Adrenal gland (tissue), 9 donors: ENCODE measurements at regions not wholly inside any gene's neighbourhood (a gene's known extent, or its start where the extent isn't known, plus 50 kb on each side); places are given as distances from the start of the nearest gene placed in this dataset.

ENCODE experiments used
- DNase-seq, 7 donors: peaks; one replicate each; pipeline ENCODE4 v3.0.0-alpha.2; 2019 to 2020
- H3K27ac ChIP-seq, 5 donors: fragments of 200-600 bp; sonication (generic) in 4 of 5; 1 replicate in 3 of 5; 2 replicates in 2 of 5; pipeline versions ENCODE4 v1.5.1 to v1.8.0; 2016 to 2020; ENCODE audit warnings: mild to moderate bottlenecking in 1 of 5
- H3K27me3 ChIP-seq: fragments of 200-600 bp; 2 replicates; pipeline ENCODE4 v1.8.0; 2021
- H3K36me3 ChIP-seq, 2 donors: fragments of 200-600 bp; replicated peaks in 1 of 2; 1 replicate in 1 of 2; 2 replicates in 1 of 2; pipeline versions ENCODE4 v1.5.1 to v1.8.0; 2018 to 2022
- H3K4me1 ChIP-seq, 2 donors: fragments of 200-600 bp; replicated peaks in 1 of 2; 1 replicate in 1 of 2; 2 replicates in 1 of 2; pipeline versions ENCODE4 v1.5.1 to v1.8.0; 2018 to 2021
- H3K4me3 ChIP-seq, 4 donors: fragments of 200-600 bp; sonication (generic) in 3 of 4; one replicate each; pipeline ENCODE4 v1.5.1; 2016 to 2018
- H3K9me3 ChIP-seq, 3 donors: fragments of 200-600 bp; sonication (generic) in 1 of 3; replicated peaks in 1 of 3; 1 replicate in 2 of 3; 2 replicates in 1 of 3; pipeline versions ENCODE4 v1.5.1 to v1.8.0; 2016 to 2021
- CTCF ChIP-seq, 6 experiments: fragments of 450-650 bp in 4 of 6; fragments of 200-600 bp in 2 of 6; sonication (generic) in 1 of 6; IDR thresholded peaks; 1 replicate in 5 of 6; 2 replicates in 1 of 6; pipeline versions ENCODE4 v1.5.1 to v1.8.0; 2016 to 2021; ENCODE audit warnings: antibody characterized with exemption in 6 of 6, mild to moderate bottlenecking in 2 of 6, moderate library complexity in 1 of 6
- POLR2A ChIP-seq, 2 donors: fragments of 450-650 bp; IDR thresholded peaks; one replicate each; pipeline ENCODE4 v1.6.1; 2017; ENCODE audit warnings: antibody characterized with exemption in 2 of 2, mild to moderate bottlenecking in 2 of 2, moderate library complexity in 1 of 2
- WGBS, 4 donors: extraction: QIAGEN DNeasy Blood & Tissue Kit in 2 of 4; methylation state at CpG; one replicate each; pipeline versions ENCODE4 v1.1.5 to v1.1.7; 2013 to 2017; 5-methylcytosine and 5-hydroxymethylcytosine counted together
- intact Hi-C, 2 donors: fragments of 100-400 bp; cut with DNase I; formaldehyde crosslinking; loops; one replicate each; pipeline versions ENCODE4 v1.14.1 to v1.15.0; 2022 to 2023
- donor health status: healthy with polysubstance abuse.
- donor health status: Bipolar disorder and iron deficiency.
- donor health status: DM: yes; HTN: yes; CAD: no.
- donor health status: DM: no; HTN: no; CAD: no.
- donor health status: DM: no; HTN: no; CAD: no.

- WGBS, 4 donors: 69 to 78% (median 74%) methylated on average over 9 of the region's 9 CpGs
- H3K36me3 ChIP-seq: no peaks in the 10 kb centered on the region
- no peak for TF ChIP-seq CTCF (IDR thresholded peaks at IDR 0.05)
- no peak for TF ChIP-seq POLR2A (IDR thresholded peaks at IDR 0.05)
- H3K9me3 ChIP-seq: no peaks in the 10 kb centered on the region
- H3K27ac ChIP-seq: no peak overlapping the region
- no peaks in the 10 kb centered on the region for H3K27me3 ChIP-seq
- no peak overlapping the region for H3K4me3 ChIP-seq
- intact Hi-C loops: no loop called here
- no peaks in the 10 kb centered on the region for H3K4me1 ChIP-seq
- no peak for DNase-seq
Observed at GRCh38 chr12:41777064-41777790, 367.4 kb downstream of the GXYLT1 start.

- no peaks in the 10 kb centered on the region for H3K4me1 ChIP-seq
- H3K27me3 ChIP-seq: no peaks in the 10 kb centered on the region
- H3K4me3 ChIP-seq: no peak overlapping the region
- WGBS, 4 donors: 69 to 84% (median 75%) methylated on average over 3 to 4 of the region's 4 CpGs
- no peaks in the 10 kb centered on the region for H3K36me3 ChIP-seq
- intact Hi-C loops: no loop called here
- no peaks in the 10 kb centered on the region for H3K9me3 ChIP-seq
- DNase-seq: no peak
- no peak for TF ChIP-seq CTCF (IDR thresholded peaks at IDR 0.05)
- no peak for TF ChIP-seq POLR2A (IDR thresholded peaks at IDR 0.05)
- H3K27ac ChIP-seq: no peak overlapping the region
Observed at GRCh38 chr12:41772478-41772877, 372.2 kb downstream of the GXYLT1 start.

GRCh38 chr12:41769810-41770209 is 374.9 kb downstream of the GXYLT1 start:
- Histone ChIP-seq H3K27me3 (no peaks in the 10 kb centered on the region), H3K4me3 (no peak overlapping the region), H3K36me3 (no peaks in the 10 kb centered on the region), H3K9me3 (no peaks in the 10 kb centered on the region), H3K27ac (no peak overlapping the region), H3K4me1 (no peaks in the 10 kb centered on the region)
- WGBS, 4 donors: 29 to 72% (median 62%) methylated on average over 1 of the region's 1 CpG
- no peak for DNase-seq
- intact Hi-C loops: no loop called here
- no peak for TF ChIP-seq POLR2A (IDR thresholded peaks at IDR 0.05)
- TF ChIP-seq CTCF (IDR thresholded peaks at IDR 0.05): no peak

GRCh38 chr12:41768456-41768855 is 376.2 kb downstream of the GXYLT1 start:
- Histone ChIP-seq H3K4me1 (no peaks in the 10 kb centered on the region), H3K9me3 (no peaks in the 10 kb centered on the region), H3K27me3 (no peaks in the 10 kb centered on the region), H3K4me3 (no peak overlapping the region), H3K36me3 (no peaks in the 10 kb centered on the region), H3K27ac (no peak overlapping the region)
- TF ChIP-seq CTCF (IDR thresholded peaks at IDR 0.05) (no peak), POLR2A (IDR thresholded peaks at IDR 0.05) (no peak)
- WGBS, 4 donors: 78 to 83% (median 79%) methylated on average over 7 of the region's 7 CpGs
- no peak for DNase-seq
- intact Hi-C loops: no loop called here
